ENCODE measurements at regions not wholly inside any gene's neighbourhood (a gene's known extent, or its start where the extent isn't known, plus 50 kb on each side); places are given as distances from the start of the nearest gene placed in this dataset.

- Histone ChIP-seq H3K9me3 (no peaks in the 10 kb centered on the region), H3K27ac (no peak overlapping the region), H3K4me1 (no peaks in the 10 kb centered on the region), H3K27me3 (no peaks in the 10 kb centered on the region), H4K20me1 (no peaks in the 10 kb centered on the region), H3K9ac (no peak overlapping the region), H3K36me3 (no peaks in the 10 kb centered on the region), H3K4me3 (no peak overlapping the region), H3K4me2 (no peak overlapping the region)
- no peak for TF ChIP-seq Cebpa-rat (IDR thresholded peaks at IDR 0.05)
These were observed 107.7 kb upstream of the CAND1 start for GRCh38 chr12:67161322-67161918.

DNA sequence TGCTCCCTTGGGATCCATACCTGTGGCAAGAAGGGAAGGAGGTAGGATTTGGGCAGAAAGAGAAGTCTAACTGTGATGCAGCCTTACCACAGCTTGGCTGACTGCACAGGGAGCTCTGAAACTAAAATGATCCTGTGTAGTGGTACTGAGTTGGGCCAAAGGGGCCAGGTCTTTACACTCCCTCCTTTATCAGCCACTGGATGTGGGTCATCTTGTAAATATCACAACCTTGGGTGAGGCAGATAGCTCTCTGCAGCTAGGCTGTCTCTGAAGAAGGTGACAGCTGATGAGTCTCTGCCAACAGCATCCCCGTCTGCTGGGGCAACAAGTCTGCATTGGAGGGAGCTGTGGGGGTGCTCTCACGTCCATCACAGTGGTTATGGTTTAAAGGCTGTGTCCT lies 95.9 kb upstream of the CAND1 start:
- TF ChIP-seq Cebpa-rat (IDR thresholded peaks at IDR 0.05) = no peak
- no peak overlapping the region for H3K27ac ChIP-seq
- no peaks in the 10 kb centered on the region for H3K9me3 ChIP-seq
- no peak overlapping the region for H3K4me3 ChIP-seq
- H3K27me3 ChIP-seq = no peaks in the 10 kb centered on the region
- no peak overlapping the region for H3K4me2 ChIP-seq
- H4K20me1 ChIP-seq = no peaks in the 10 kb centered on the region
- H3K4me1 ChIP-seq = no peaks in the 10 kb centered on the region
- no peak overlapping the region for H3K9ac ChIP-seq
- H3K36me3 ChIP-seq = no peaks in the 10 kb centered on the region

GRCh38 chr12:67182551-67182950 lies 86.6 kb upstream of the CAND1 start:
- Histone ChIP-seq H3K36me3 (no peaks in the 10 kb centered on the region), H3K27me3 (no peaks in the 10 kb centered on the region), H3K9ac (no peak overlapping the region), H3K4me1 (no peaks in the 10 kb centered on the region), H3K4me3 (no peak overlapping the region), H3K9me3 (no peaks in the 10 kb centered on the region), H3K4me2 (no peak overlapping the region), H4K20me1 (no peaks in the 10 kb centered on the region), H3K27ac (no peak overlapping the region)
- no peak for TF ChIP-seq Cebpa-rat (IDR thresholded peaks at IDR 0.05)

DNA sequence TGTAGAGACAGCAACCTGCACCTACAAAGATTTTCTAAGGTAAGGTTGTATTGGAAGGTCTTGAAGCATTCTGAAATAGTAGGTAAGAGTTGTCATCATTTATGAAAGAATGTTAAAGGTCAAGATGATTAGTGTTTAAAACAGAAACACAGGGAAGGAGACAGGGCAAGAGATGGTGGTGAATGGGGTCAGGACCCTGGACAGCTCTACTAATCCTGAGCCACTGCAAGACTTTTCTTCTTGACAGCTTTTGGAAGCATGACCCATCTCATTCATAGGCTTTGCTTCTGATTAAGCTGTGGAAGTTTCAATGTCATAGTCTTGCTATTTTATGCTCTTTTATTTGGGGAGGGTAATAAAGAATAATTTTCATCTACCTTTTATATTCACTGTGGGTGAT lies 75.5 kb upstream of the CAND1 start:
- H3K27ac ChIP-seq = no peak overlapping the region
- TF ChIP-seq Cebpa-rat (IDR thresholded peaks at IDR 0.05) = no peak
- H3K9me3 ChIP-seq = no peaks in the 10 kb centered on the region
- no peak overlapping the region for H3K4me2 ChIP-seq
- H4K20me1 ChIP-seq = no peaks in the 10 kb centered on the region
- no peak overlapping the region for H3K9ac ChIP-seq
- no peaks in the 10 kb centered on the region for H3K27me3 ChIP-seq
- no peak overlapping the region for H3K4me3 ChIP-seq
- no peaks in the 10 kb centered on the region for H3K4me1 ChIP-seq
- H3K36me3 ChIP-seq = no peaks in the 10 kb centered on the region

DNA sequence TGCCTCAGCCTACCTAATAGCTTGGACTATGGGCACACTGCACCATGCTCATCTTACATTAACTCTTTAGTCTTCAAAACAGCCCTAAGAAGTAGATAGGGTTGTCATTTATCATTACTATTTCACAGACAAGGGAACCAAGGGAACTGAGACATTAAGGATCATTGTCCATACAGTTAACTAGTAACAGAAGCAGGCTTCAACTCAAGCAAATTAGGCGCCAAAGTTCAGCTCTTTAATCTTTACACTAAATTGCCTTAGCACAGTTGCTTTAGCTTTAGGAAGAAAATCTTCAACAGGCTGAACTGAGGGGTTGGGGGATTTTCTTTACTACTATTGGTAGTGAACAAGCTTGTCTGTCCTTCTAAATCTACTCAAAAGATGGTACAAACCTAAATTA lies 68.8 kb upstream of the CAND1 start:
- H3K4me2 ChIP-seq = no peak overlapping the region
- H3K4me3 ChIP-seq = no peak overlapping the region
- H3K9me3 ChIP-seq = no peaks in the 10 kb centered on the region
- no peak overlapping the region for H3K27ac ChIP-seq
- H3K27me3 ChIP-seq = no peaks in the 10 kb centered on the region
- H3K36me3 ChIP-seq = no peaks in the 10 kb centered on the region
- H3K4me1 ChIP-seq = no peaks in the 10 kb centered on the region
- no peak overlapping the region for H3K9ac ChIP-seq
- H4K20me1 ChIP-seq = no peaks in the 10 kb centered on the region
- TF ChIP-seq Cebpa-rat (IDR thresholded peaks at IDR 0.05) = no peak

DNA sequence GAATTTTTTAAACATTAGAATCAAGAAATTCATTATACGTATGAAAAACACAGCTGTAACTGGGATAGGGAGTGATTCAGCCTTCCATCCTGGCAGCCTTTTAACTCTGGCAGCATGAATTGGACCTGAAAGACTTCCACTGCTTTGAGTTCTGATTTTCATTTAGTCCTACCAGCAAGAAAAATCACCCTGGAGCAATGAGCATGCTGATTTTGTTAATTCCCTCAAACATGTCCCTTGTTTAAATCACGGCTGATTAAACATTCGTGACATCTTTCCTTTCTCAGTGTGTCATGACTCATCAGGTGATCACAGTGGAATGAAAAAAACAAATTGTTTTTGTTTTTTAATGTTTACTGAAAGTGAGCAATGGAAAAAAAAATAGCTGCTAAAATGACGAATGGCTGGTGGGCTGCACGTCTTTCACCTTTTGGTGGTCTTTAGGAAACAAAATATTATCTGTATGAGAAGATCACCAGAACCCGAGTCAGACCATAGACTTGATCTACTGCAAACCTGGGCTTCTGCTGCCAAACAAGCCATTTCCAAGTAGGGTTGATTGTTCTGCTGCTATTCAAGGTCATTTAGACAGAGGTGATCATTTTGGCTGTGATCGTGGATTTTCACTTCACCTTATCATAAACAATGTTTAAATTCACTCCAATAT lies 67.0 kb upstream of the CAND1 start:
- Histone ChIP-seq H3K9ac (no peak overlapping the region), H3K36me3 (no peaks in the 10 kb centered on the region), H4K20me1 (no peaks in the 10 kb centered on the region), H3K9me3 (no peaks in the 10 kb centered on the region), H3K27ac (no peak overlapping the region), H3K4me2 (no peak overlapping the region), H3K4me1 (no peaks in the 10 kb centered on the region), H3K4me3 (no peak overlapping the region), H3K27me3 (no peaks in the 10 kb centered on the region)
- no peak for TF ChIP-seq Cebpa-rat (IDR thresholded peaks at IDR 0.05)

DNA sequence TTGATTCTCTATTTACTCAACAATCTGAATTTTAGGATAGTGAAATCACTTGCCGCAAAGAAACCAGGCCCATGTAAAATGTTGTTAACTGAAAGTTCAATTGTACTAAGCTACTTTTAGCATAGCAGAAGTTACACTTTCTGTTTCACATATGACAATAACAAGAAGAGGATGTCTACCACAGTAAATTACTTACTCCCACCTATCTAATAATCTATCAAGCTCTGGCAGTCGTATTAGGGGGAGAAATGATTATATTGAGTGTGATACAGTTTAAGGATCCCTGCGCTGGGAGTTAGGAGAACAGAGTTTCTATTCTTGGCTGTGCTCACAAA lies 66.5 kb upstream of the CAND1 start:
- Histone ChIP-seq H3K4me2 (no peak overlapping the region), H3K27me3 (no peaks in the 10 kb centered on the region), H3K4me1 (no peaks in the 10 kb centered on the region), H3K4me3 (no peak overlapping the region), H3K9ac (no peak overlapping the region), H3K27ac (no peak overlapping the region), H3K9me3 (no peaks in the 10 kb centered on the region), H3K36me3 (no peaks in the 10 kb centered on the region), H4K20me1 (no peaks in the 10 kb centered on the region)
- no peak for TF ChIP-seq Cebpa-rat (IDR thresholded peaks at IDR 0.05)

GRCh38 chr12:67208281-67209067 lies 60.7 kb upstream of the CAND1 start:
- Histone ChIP-seq H3K9me3 (no peaks in the 10 kb centered on the region), H4K20me1 (no peaks in the 10 kb centered on the region)

GRCh38 chr12:67211029-67211428 lies 58.1 kb upstream of the CAND1 start:
- Histone ChIP-seq H3K27me3 (no peaks in the 10 kb centered on the region), H3K4me2 (no peak overlapping the region), H3K9me3 (no peaks in the 10 kb centered on the region), H3K9ac (no peak overlapping the region), H4K20me1 (no peaks in the 10 kb centered on the region), H3K36me3 (no peaks in the 10 kb centered on the region), H3K27ac (no peak overlapping the region), H3K4me3 (no peak overlapping the region), H3K4me1 (no peaks in the 10 kb centered on the region)
- TF ChIP-seq Cebpa-rat (IDR thresholded peaks at IDR 0.05) = no peak

More at GRCh38 chr12:67208281-67209067, 60.7 kb upstream of the CAND1 start:
- Histone ChIP-seq H3K27me3 (no peaks in the 10 kb centered on the region), H3K36me3 (no peaks in the 10 kb centered on the region), H3K27ac (no peak overlapping the region), H3K4me1 (no peaks in the 10 kb centered on the region), H3K9ac (no peak overlapping the region), H3K4me2 (no peak overlapping the region), H3K4me3 (no peak overlapping the region)
- no peak for TF ChIP-seq Cebpa-rat (IDR thresholded peaks at IDR 0.05)

DNA sequence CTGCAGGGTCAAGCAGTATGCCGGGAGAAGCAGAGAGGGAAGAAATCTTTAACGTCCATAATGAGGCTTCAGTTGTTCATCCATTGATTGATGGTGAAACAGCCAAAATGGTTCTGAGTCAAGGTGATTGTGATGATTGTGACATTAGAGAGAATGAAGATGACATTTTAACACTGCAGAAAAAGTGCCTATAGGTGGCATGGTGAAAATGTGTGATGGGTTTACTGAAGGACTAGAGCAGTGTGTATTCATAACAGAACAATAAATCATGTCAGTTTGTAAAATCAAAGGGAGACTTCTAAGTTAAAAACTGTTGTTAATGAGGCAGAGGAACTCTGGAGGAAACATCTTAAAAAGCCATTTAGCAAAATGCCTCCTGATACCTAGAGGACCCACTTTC lies 57.7 kb upstream of the CAND1 start:
- no peak overlapping the region for H3K27ac ChIP-seq
- H3K9ac ChIP-seq = no peak overlapping the region
- no peaks in the 10 kb centered on the region for H3K9me3 ChIP-seq
- no peak overlapping the region for H3K4me3 ChIP-seq
- no peaks in the 10 kb centered on the region for H3K4me1 ChIP-seq
- no peaks in the 10 kb centered on the region for H3K36me3 ChIP-seq
- H3K27me3 ChIP-seq = no peaks in the 10 kb centered on the region
- H3K4me2 ChIP-seq = no peak overlapping the region
- no peaks in the 10 kb centered on the region for H4K20me1 ChIP-seq
- TF ChIP-seq Cebpa-rat (IDR thresholded peaks at IDR 0.05) = no peak
